HL-60 (cell line): ENCODE measurements at regions not wholly inside any gene's neighbourhood (a gene's known extent, or its start where the extent isn't known, plus 50 kb on each side); places are given as distances from the start of the nearest gene placed in this dataset.

Experiments used
- DNase-seq, 2 experiments: peaks; one replicate each; pipeline ENCODE4 v3.0.0-alpha.2; 2010 to 2020; ENCODE audit warnings: low read depth in 1 of 2, low spot score in 1 of 2
- H3K27ac ChIP-seq: fragments of 250-450 bp; sonication (Bioruptor Pico); replicated peaks from 2 replicates; pipeline ENCODE4 v1.5.1; 2020; ENCODE audit warnings: mild to moderate bottlenecking, moderate library complexity
- H3K27me3 ChIP-seq: fragments of 250-450 bp; sonication (Bioruptor Pico); 2 replicates; pipeline ENCODE4 v1.5.1; 2021; ENCODE audit warnings: mild to moderate bottlenecking, moderate library complexity; ENCODE audit not compliant: insufficient read depth, poor library complexity, severe bottlenecking
- H3K4me3 ChIP-seq: replicated peaks from 2 replicates; pipeline ENCODE4 v1.5.1; 2011; ENCODE audit warnings: mild to moderate bottlenecking, control low read depth, low read length; ENCODE audit not compliant: insufficient read depth
- GABPA ChIP-seq: IDR thresholded peaks from 2 replicates; pipeline ENCODE4 v1.6.1; 2012; ENCODE audit warnings: low read depth
- POLR2AphosphoS5 ChIP-seq: IDR thresholded peaks from 2 replicates; pipeline ENCODE4 v1.6.1; 2012; ENCODE audit warnings: low read depth
- SPI1 ChIP-seq: IDR thresholded peaks from 2 replicates; pipeline ENCODE4 v1.6.1; 2012; ENCODE audit warnings: low read depth, mild to moderate bottlenecking, borderline replicate concordance
- TF ChIP-seq, protein P1 (sequence below): IDR thresholded peaks from 2 replicates; pipeline ENCODE4 v1.6.1; 2012; ENCODE audit warnings: low read depth; ENCODE audit not compliant: insufficient replicate concordance
- TF ChIP-seq, protein P2 (sequence below): IDR thresholded peaks from one replicate; pipeline ENCODE4 v1.5.1; 2011; ENCODE audit warnings: low read length, control low read depth, inconsistent platforms; ENCODE audit not compliant: insufficient read depth

DNA sequence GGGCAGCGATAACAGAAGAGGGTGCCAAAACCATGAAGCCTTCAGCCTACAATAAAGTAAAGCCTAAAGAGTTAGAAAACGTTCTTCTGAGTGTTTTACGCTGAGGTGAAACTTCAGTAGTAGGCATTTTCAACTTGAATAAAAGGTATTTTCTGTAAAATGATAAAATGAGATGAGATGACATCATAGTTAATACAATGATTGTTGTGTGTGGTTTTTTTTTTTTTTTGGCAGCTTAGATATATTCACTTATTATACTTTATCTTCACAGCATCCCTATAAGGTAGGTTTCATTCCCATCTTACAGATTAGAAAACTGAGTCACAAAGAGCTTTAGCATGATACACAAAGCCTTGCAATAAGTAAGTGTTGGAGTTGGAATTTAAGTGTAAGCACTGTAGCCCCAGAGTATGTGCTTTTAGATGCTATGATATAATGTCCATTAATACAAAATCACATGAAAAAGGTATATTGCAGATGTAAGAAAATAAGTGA is 291.9 kb upstream of the GRM7 start:
- no peaks in the 10 kb centered on the region for H3K27me3 ChIP-seq
- no peak for DNase-seq
- H3K4me3 ChIP-seq: no peak overlapping the region
- H3K27ac ChIP-seq: no peak overlapping the region
- no peak for TF ChIP-seq GABPA
- no peak for TF ChIP-seq POLR2AphosphoS5
- no peak for TF ChIP-seq SPI1
- TF ChIP-seq, protein P1, sequence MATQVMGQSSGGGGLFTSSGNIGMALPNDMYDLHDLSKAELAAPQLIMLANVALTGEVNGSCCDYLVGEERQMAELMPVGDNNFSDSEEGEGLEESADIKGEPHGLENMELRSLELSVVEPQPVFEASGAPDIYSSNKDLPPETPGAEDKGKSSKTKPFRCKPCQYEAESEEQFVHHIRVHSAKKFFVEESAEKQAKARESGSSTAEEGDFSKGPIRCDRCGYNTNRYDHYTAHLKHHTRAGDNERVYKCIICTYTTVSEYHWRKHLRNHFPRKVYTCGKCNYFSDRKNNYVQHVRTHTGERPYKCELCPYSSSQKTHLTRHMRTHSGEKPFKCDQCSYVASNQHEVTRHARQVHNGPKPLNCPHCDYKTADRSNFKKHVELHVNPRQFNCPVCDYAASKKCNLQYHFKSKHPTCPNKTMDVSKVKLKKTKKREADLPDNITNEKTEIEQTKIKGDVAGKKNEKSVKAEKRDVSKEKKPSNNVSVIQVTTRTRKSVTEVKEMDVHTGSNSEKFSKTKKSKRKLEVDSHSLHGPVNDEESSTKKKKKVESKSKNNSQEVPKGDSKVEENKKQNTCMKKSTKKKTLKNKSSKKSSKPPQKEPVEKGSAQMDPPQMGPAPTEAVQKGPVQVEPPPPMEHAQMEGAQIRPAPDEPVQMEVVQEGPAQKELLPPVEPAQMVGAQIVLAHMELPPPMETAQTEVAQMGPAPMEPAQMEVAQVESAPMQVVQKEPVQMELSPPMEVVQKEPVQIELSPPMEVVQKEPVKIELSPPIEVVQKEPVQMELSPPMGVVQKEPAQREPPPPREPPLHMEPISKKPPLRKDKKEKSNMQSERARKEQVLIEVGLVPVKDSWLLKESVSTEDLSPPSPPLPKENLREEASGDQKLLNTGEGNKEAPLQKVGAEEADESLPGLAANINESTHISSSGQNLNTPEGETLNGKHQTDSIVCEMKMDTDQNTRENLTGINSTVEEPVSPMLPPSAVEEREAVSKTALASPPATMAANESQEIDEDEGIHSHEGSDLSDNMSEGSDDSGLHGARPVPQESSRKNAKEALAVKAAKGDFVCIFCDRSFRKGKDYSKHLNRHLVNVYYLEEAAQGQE: no peak
- TF ChIP-seq, protein P2, sequence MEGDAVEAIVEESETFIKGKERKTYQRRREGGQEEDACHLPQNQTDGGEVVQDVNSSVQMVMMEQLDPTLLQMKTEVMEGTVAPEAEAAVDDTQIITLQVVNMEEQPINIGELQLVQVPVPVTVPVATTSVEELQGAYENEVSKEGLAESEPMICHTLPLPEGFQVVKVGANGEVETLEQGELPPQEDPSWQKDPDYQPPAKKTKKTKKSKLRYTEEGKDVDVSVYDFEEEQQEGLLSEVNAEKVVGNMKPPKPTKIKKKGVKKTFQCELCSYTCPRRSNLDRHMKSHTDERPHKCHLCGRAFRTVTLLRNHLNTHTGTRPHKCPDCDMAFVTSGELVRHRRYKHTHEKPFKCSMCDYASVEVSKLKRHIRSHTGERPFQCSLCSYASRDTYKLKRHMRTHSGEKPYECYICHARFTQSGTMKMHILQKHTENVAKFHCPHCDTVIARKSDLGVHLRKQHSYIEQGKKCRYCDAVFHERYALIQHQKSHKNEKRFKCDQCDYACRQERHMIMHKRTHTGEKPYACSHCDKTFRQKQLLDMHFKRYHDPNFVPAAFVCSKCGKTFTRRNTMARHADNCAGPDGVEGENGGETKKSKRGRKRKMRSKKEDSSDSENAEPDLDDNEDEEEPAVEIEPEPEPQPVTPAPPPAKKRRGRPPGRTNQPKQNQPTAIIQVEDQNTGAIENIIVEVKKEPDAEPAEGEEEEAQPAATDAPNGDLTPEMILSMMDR: no peak

DNA sequence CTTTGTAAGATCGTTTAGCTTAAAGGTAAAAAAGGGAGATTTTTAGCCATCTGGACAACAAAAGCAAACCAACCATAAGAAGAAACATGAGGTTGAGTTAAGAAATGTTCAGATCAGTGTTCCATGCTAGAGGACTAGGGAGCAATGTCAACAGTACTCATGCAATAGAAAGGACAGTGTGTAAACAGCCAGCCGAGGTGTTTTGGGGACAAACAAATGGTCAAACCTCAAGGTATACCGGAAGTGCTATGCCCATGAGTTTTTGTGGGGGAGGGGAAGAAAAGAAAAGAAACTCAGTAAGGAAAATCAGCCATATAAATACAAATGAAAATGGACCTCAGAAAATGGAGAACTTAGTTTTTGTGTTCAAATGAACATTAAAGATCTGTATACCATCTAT is 289.5 kb upstream of the GRM7 start:
- TF ChIP-seq POLR2AphosphoS5: no peak
- no peak for TF ChIP-seq SPI1
- TF ChIP-seq, protein P1: no peak
- no peak for DNase-seq
- H3K27me3 ChIP-seq: no peaks in the 10 kb centered on the region
- H3K4me3 ChIP-seq: no peak overlapping the region
- H3K27ac ChIP-seq: no peak overlapping the region

DNA sequence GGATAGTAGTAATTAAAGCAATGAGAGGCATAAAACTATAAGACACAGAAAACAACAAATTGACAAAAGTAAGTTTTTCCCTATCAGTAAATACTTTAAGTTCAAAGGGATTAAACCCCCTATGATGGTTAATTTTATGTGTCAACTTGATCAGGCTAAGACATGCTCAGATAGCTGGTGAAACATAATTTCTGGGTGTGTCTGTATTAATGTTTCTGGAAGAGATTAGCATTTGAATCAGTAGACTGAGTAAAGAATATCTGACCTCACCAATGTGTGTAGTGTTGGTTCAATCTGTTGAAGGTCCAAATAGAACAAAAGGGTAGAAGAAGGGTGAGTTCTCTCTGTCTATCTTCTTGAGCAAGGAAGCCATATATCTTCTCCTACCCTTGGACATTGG is 283.3 kb upstream of the GRM7 start:
- no peak overlapping the region for H3K4me3 ChIP-seq
- H3K27me3 ChIP-seq: no peaks in the 10 kb centered on the region
- H3K27ac ChIP-seq: no peak overlapping the region
- TF ChIP-seq GABPA: no peak
- TF ChIP-seq, protein P2: no peak
- no peak for DNase-seq

DNA sequence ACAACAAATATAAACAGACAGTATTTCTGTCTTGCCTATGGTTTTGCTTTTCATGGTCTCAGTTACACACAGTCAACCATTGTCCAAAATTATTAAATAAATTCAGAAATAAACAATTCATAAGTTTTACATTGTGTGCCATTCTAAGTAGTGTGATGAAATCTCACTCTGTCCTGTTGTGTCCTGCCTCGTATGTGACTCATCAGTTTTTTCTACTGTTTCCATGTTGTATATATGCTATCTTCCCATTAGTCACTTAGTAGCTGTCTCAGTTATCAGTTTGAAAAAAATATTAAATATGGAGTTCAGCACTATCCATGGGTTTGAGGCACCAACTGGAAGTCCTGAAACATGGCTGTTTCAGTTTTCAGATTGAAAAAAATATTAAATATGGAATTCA is 282.4 kb upstream of the GRM7 start:
- H3K4me3 ChIP-seq: no peak overlapping the region
- no peak for DNase-seq
- no peak for TF ChIP-seq POLR2AphosphoS5
- no peak for TF ChIP-seq SPI1
- no peak for TF ChIP-seq GABPA

DNA sequence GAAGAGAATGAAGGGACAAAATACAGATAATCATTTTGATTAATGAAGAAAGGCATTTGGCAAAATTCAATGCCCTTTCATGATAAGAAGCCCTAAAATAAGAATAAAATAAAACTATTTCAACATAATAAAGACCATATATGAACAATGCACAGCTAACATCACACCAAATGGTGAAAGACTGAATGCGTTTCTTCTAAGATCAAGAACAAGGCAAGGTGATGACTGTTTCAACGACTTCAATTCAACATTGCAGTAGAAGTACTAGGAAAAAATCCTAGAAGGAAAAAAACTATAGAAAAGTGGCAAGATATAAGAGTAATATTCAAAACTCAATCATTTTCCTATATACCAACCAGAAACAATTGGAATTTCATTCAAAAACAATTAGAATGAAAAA is 280.1 kb upstream of the GRM7 start:
- H3K27me3 ChIP-seq: no peaks in the 10 kb centered on the region
- TF ChIP-seq, protein P1: no peak
- TF ChIP-seq SPI1 (no peak), GABPA (no peak), POLR2AphosphoS5 (no peak)
- TF ChIP-seq, protein P2: no peak
- H3K27ac ChIP-seq: no peak overlapping the region
- no peak overlapping the region for H3K4me3 ChIP-seq
- DNase-seq: no peak

More for the DNA sequence above, 282.4 kb upstream of the GRM7 start:
- no peaks in the 10 kb centered on the region for H3K27me3 ChIP-seq
- H3K27ac ChIP-seq: no peak overlapping the region
